HPDE6-E6E7 (cell line): ENCODE measurements at regions not wholly inside any gene's neighbourhood (a gene's known extent, or its start where the extent isn't known, plus 50 kb on each side); places are given as distances from the start of the nearest gene placed in this dataset.
"Not testable (repeated sequence)": the region's sequence is repeated elsewhere in the genome, so short reads cannot be mapped to it uniquely, and the experiment has no call there.

Experiments
- DNase-seq: peaks from one replicate; pipeline ENCODE4 v3.0.0; 2011; ENCODE audit warnings: missing footprints; ENCODE audit errors: extremely low spot score

- not testable (repeated sequence) for DNase-seq
Measured at GRCh38 chr7:68231011-68231410, 1234.4 kb downstream of the TYW1 start.

- no peak for DNase-seq
Measured at GRCh38 chr7:68235937-68236336, 1239.3 kb downstream of the TYW1 start.

GRCh38 chr7:68238204-68238805, 1241.7 kb downstream of the TYW1 start:
- DNase-seq = no peak

GRCh38 chr7:68243128-68243527, 1246.5 kb downstream of the TYW1 start:
- no peak for DNase-seq

GRCh38 chr7:68244389-68244788, 1247.8 kb downstream of the TYW1 start:
- no peak for DNase-seq

GRCh38 chr7:68245688-68246087, 1249.1 kb downstream of the TYW1 start:
- DNase-seq = no peak

- no peak for DNase-seq
Measured at GRCh38 chr7:68246189-68246633, 1249.6 kb downstream of the TYW1 start.

GRCh38 chr7:68247126-68247525, 1250.5 kb downstream of the TYW1 start:
- DNase-seq = no peak

- DNase-seq = no peak
Measured at GRCh38 chr7:68247571-68247970, 1250.9 kb downstream of the TYW1 start.

GRCh38 chr7:68248973-68249372, 1252.3 kb downstream of the TYW1 start:
- DNase-seq = no peak

GRCh38 chr7:68249611-68250010, 1253.0 kb downstream of the TYW1 start:
- no peak for DNase-seq

- no peak for DNase-seq
Measured at GRCh38 chr7:68250143-68250542, 1253.5 kb downstream of the TYW1 start.

GRCh38 chr7:68254815-68255214, 1258.2 kb downstream of the TYW1 start:
- DNase-seq = not testable (repeated sequence)

- DNase-seq = no peak
Measured at GRCh38 chr7:68256295-68256694, 1259.7 kb downstream of the TYW1 start.

- no peak for DNase-seq
Measured at GRCh38 chr7:68258609-68259008, 1262.0 kb downstream of the TYW1 start.

- no peak for DNase-seq
Measured at GRCh38 chr7:68265258-68265657, 1268.6 kb downstream of the TYW1 start.

- DNase-seq = no peak
Measured at GRCh38 chr7:68266004-68266579, 1269.5 kb downstream of the TYW1 start.

- no peak for DNase-seq
Measured at GRCh38 chr7:68267486-68267885, 1270.9 kb downstream of the TYW1 start.

- no peak for DNase-seq
Measured at GRCh38 chr7:68269405-68269804, 1272.8 kb downstream of the TYW1 start.

GRCh38 chr7:68272507-68272906, 1275.9 kb downstream of the TYW1 start:
- DNase-seq = no peak

GRCh38 chr7:68276725-68277124, 1280.1 kb downstream of the TYW1 start:
- DNase-seq = no peak

GRCh38 chr7:68279827-68280400, 1283.3 kb downstream of the TYW1 start:
- DNase-seq = no peak

GRCh38 chr7:68280931-68281330, 1284.3 kb downstream of the TYW1 start:
- DNase-seq = no peak
